ENCODE measurements at regions not wholly inside any gene's neighbourhood (a gene's known extent, or its start where the extent isn't known, plus 50 kb on each side); places are given as distances from the start of the nearest gene placed in this dataset.

DNA sequence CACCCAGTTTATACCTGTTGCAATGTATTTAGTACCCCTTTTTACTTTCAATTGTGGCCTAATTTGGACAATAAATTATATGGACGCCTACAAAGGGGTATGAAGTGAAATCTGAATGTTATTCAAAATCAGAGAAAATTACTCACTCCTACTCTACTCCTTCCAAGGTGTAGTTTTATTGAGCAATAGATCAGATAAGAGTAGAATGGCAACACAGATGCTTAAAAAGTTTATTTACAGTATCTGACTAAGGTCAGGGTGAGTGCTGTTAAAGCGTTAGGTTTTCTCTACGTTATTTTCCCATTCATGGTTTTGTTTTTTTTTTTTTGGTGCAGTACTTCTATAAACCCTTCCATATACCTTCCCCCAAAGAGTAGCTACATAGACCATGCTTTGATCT lies 805.6 kb downstream of the KCNA4 start:
- TF ChIP-seq, protein P1, sequence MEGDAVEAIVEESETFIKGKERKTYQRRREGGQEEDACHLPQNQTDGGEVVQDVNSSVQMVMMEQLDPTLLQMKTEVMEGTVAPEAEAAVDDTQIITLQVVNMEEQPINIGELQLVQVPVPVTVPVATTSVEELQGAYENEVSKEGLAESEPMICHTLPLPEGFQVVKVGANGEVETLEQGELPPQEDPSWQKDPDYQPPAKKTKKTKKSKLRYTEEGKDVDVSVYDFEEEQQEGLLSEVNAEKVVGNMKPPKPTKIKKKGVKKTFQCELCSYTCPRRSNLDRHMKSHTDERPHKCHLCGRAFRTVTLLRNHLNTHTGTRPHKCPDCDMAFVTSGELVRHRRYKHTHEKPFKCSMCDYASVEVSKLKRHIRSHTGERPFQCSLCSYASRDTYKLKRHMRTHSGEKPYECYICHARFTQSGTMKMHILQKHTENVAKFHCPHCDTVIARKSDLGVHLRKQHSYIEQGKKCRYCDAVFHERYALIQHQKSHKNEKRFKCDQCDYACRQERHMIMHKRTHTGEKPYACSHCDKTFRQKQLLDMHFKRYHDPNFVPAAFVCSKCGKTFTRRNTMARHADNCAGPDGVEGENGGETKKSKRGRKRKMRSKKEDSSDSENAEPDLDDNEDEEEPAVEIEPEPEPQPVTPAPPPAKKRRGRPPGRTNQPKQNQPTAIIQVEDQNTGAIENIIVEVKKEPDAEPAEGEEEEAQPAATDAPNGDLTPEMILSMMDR (IDR thresholded peaks at IDR 0.05; ENCODE audit: insufficient read depth, low read length, poor library complexity, severe bottlenecking), result no peak
- no peak for TF ChIP-seq EZH2phosphoT487 (conservative IDR thresholded peaks at IDR 0.05; ENCODE audit: low read length)

Measured in SU-DHL-6 (cell line).